SK-N-SH (cell line): ENCODE measurements at regions not wholly inside any gene's neighbourhood (a gene's known extent, or its start where the extent isn't known, plus 50 kb on each side); places are given as distances from the start of the nearest gene placed in this dataset.

Experiments
- EP300 ChIP-seq, 2 experiments: IDR thresholded peaks; 2 replicates each; pipeline versions ENCODE4 v1.4.0 to v1.6.1; 2012; ENCODE audit warnings: borderline replicate concordance in 1 of 2, low read depth in 1 of 2, low read length in 1 of 2
- FOXM1 ChIP-seq: IDR thresholded peaks from 2 replicates; pipeline ENCODE4 v1.4.0; 2012; ENCODE audit warnings: low read depth, mild to moderate bottlenecking
- MEF2A ChIP-seq: IDR thresholded peaks from 2 replicates; pipeline ENCODE4 v1.4.0; 2012; ENCODE audit warnings: low read depth, borderline replicate concordance
- TAF1 ChIP-seq: IDR thresholded peaks from 2 replicates; pipeline ENCODE4 v1.6.1; 2012; ENCODE audit warnings: low read depth, mild to moderate bottlenecking, low read length, moderate library complexity, borderline replicate concordance
- YY1 ChIP-seq: IDR thresholded peaks from 2 replicates; pipeline ENCODE4 v1.4.0; 2012; ENCODE audit warnings: low read depth, mild to moderate bottlenecking
- TF ChIP-seq, protein P1 (sequence below): fragments of 200-600 bp; sonication (generic); IDR thresholded peaks from 2 replicates; pipeline ENCODE4 v1.6.1; 2017; ENCODE audit warnings: antibody characterized with exemption, mild to moderate bottlenecking, moderate library complexity

DNA sequence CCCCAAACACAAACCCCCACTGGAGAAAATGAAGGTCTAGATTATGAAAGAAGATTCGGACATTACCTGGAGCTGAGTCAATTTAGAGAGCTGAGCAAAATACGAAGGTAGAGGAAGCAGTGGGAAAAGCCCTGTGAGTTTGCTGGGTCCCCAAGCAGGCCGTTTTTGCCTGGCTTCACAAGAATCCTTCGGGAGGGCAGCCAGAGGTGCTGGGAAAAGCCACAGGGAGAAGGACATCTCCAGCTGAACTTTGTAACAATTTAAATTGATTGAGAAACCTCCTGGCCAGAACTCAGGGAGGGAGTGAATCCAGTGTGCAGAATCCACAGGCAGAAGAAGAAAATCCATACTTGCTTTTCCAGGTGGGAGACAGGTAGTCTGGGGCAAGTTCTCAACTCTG, 319.1 kb upstream of the CT83 start:
- TF ChIP-seq, protein P1, sequence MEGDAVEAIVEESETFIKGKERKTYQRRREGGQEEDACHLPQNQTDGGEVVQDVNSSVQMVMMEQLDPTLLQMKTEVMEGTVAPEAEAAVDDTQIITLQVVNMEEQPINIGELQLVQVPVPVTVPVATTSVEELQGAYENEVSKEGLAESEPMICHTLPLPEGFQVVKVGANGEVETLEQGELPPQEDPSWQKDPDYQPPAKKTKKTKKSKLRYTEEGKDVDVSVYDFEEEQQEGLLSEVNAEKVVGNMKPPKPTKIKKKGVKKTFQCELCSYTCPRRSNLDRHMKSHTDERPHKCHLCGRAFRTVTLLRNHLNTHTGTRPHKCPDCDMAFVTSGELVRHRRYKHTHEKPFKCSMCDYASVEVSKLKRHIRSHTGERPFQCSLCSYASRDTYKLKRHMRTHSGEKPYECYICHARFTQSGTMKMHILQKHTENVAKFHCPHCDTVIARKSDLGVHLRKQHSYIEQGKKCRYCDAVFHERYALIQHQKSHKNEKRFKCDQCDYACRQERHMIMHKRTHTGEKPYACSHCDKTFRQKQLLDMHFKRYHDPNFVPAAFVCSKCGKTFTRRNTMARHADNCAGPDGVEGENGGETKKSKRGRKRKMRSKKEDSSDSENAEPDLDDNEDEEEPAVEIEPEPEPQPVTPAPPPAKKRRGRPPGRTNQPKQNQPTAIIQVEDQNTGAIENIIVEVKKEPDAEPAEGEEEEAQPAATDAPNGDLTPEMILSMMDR = no peak
- TF ChIP-seq MEF2A (no peak), EP300 (IDR thresholded peaks at IDR 0.05; ENCODE audit: borderline replicate concordance in 1 of 2, low read depth in 1 of 2, low read length in 1 of 2) (no peak), YY1 (no peak), FOXM1 (no peak), TAF1 (no peak)
